ENCODE measurements at regions not wholly inside any gene's neighbourhood (a gene's known extent, or its start where the extent isn't known, plus 50 kb on each side); places are given as distances from the start of the nearest gene placed in this dataset.

- no peak for DNase-seq
Observed at GRCh38 chr9:80082213-80082612, 510.4 kb downstream of the TLE4 start.

GRCh38 chr9:80078826-80079225 lies 507.1 kb downstream of the TLE4 start:
- DNase-seq = no peak

GRCh38 chr9:80077059-80077458 lies 505.3 kb downstream of the TLE4 start:
- DNase-seq = no peak

- DNase-seq = no peak
Observed at GRCh38 chr9:80076162-80076561, 504.4 kb downstream of the TLE4 start.

- DNase-seq = no peak
Observed at GRCh38 chr9:80074439-80074838, 502.7 kb downstream of the TLE4 start.

- DNase-seq = no peak
Observed at GRCh38 chr9:80072451-80072850, 500.7 kb downstream of the TLE4 start.

GRCh38 chr9:80070071-80070742 lies 498.4 kb downstream of the TLE4 start:
- DNase-seq = no peak

GRCh38 chr9:80066931-80067330 lies 495.2 kb downstream of the TLE4 start:
- no peak for DNase-seq

GRCh38 chr9:80062567-80062966 lies 490.8 kb downstream of the TLE4 start:
- DNase-seq = no peak

GRCh38 chr9:80061940-80062339 lies 490.2 kb downstream of the TLE4 start:
- no peak for DNase-seq

- DNase-seq = no peak
Observed at GRCh38 chr9:80061096-80061495, 489.3 kb downstream of the TLE4 start.

GRCh38 chr9:80059979-80060378 lies 488.2 kb downstream of the TLE4 start:
- DNase-seq = no peak

- no peak for DNase-seq
Observed at GRCh38 chr9:80059191-80059590, 487.4 kb downstream of the TLE4 start.

- DNase-seq = no peak
Observed at GRCh38 chr9:80052830-80053229, 481.1 kb downstream of the TLE4 start.

- no peak for DNase-seq
Observed at GRCh38 chr9:80049096-80049782, 477.5 kb downstream of the TLE4 start.

GRCh38 chr9:80046481-80046880 lies 474.7 kb downstream of the TLE4 start:
- DNase-seq = no peak

GRCh38 chr9:80041821-80042220 lies 470.1 kb downstream of the TLE4 start:
- DNase-seq = no peak

- no peak for DNase-seq
Observed at GRCh38 chr9:80040457-80040856, 468.7 kb downstream of the TLE4 start.

- DNase-seq = no peak
Observed at GRCh38 chr9:80030801-80031200, 459.0 kb downstream of the TLE4 start.

GRCh38 chr9:80028501-80028900 lies 456.7 kb downstream of the TLE4 start:
- no peak for DNase-seq

- no peak for DNase-seq
Observed at GRCh38 chr9:80025796-80026520, 454.2 kb downstream of the TLE4 start.

- no peak for DNase-seq
Observed at GRCh38 chr9:80025131-80025530, 453.4 kb downstream of the TLE4 start.

GRCh38 chr9:80020530-80020929 lies 448.8 kb downstream of the TLE4 start:
- DNase-seq = no peak

- DNase-seq = no peak
Observed at GRCh38 chr9:80020056-80020455, 448.3 kb downstream of the TLE4 start.

Measured in activated CD8-positive, alpha-beta memory T cell treated with anti-CD3 and anti-CD28 coated beads, Interleukin-2, amount 50 U/mL, for 48 hours (primary cell).